ENCODE measurements at regions not wholly inside any gene's neighbourhood (a gene's known extent, or its start where the extent isn't known, plus 50 kb on each side); places are given as distances from the start of the nearest gene placed in this dataset.

DNA sequence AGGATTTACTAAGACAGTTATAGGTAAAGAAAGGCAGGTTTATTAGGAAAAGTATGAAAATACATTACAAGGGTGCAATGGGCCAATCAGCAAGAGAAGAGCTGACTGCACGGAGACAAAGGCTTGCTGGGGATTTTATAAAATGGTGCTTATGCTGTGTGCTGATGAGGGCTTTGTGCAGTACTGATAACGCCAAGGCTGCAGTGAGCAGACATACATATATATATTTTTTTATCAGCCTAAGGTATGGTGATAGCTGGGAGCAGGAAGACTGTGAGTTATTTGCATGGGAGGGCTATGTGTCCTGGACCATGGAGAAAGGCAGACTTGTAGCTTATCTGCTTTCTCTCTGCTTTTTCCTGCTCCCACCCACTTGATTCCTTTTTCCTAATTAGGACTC is 208.1 kb upstream of the ACTBL2 start:
- Mint-ChIP-seq H3K27ac (no peak overlapping the region), H3K4me1 (no peaks in the 10 kb centered on the region), H3K4me3 (no peak overlapping the region), H3K9me3 (no peaks in the 10 kb centered on the region), H3K36me3 (no peaks in the 10 kb centered on the region), H3K27me3 (peaks cover 0 to 4% (median 0%) of the 10 kb centered on the region in 5 donors)
- no peak for ATAC-seq
- DNase-seq = no peak
- POLR2A ChIA-PET = no interaction called here

DNA sequence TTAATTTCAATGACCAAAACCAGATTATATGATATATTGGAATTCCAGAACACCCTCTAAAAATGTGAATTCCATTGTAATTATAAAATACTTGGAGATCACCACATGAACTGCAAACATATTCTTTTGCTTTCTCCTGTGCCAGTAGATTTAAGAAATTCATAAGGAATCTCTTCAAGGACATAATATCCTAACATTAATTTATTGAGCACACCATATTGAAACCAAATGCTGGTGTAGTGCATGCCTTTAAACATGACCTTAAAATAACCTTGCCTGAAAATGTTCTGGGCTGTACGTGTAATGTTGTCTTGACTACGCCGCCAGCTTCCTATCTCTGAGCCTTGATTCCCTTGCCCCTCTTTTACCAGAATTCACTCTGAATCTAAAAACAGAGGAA is 205.0 kb upstream of the ACTBL2 start:
- Mint-ChIP-seq H3K9me3 (no peaks in the 10 kb centered on the region), H3K27ac (no peak overlapping the region), H3K27me3 (peaks cover 0 to 4% (median 0%) of the 10 kb centered on the region in 5 donors), H3K4me1 (no peaks in the 10 kb centered on the region), H3K36me3 (no peaks in the 10 kb centered on the region), H3K4me3 (no peak overlapping the region)
- no peak for DNase-seq
- no peak for ATAC-seq
- POLR2A ChIA-PET = no interaction called here

DNA sequence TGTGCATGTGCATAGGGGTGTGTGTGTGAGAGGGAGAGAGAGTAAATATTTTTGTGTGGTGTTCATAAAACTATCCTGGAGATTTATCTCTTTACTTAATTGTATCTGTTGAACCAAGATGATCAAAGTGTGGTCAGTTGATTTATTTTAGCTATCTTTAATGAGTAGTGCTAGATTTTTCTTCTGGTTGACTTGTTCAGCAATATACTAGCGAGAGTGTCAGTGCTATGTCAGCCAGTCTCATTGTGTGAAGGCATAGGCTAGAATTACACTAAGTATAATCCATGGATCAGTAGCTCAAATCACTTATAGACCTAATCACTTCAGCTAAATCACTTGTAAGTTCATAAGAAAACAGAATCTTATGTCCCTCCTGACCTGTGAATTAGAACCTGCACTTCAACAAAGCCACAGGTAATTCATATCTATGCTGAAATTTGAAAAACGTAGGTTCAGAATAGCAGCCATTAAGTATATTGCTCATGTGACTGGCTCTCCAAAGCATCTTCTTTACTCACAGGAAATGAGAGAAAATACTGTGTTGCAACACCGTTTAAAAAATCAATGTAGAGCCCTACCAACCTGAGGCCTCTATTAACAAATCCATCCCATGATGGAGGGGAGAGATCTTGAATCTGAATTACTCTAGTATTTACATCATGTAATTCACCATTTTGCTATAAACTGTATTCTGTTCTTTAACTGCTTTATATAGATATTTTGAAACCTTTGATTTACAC is 203.1 kb upstream of the ACTBL2 start:
- POLR2A ChIA-PET = no interaction called here

DNA sequence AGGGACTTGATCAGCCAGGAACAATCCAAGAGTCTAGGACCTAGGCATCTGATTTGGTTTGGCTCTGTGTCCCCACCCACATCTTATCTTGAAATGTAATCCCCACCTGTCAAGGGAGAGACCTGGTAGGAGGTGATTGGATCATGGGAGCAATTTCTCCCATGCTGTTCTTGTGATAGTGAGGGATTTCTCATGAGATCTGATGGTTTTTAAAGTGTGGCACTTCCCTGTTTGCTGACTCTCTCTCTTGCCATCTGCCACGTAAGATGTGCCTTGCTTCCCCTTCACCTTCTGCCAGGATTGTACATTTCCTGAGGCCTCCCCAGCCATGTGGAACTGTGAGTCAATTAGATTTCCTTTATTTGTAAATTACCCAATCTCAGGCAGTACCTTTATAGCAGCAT is 201.7 kb upstream of the ACTBL2 start:
- H3K27ac Mint-ChIP-seq = no peak overlapping the region
- no peak overlapping the region for H3K4me3 Mint-ChIP-seq
- H3K9me3 Mint-ChIP-seq = no peaks in the 10 kb centered on the region
- H3K27me3 Mint-ChIP-seq = peaks cover 0 to 8% (median 0%) of the 10 kb centered on the region in 5 donors
- DNase-seq (no peak), ATAC-seq (no peak)
- no peaks in the 10 kb centered on the region for H3K36me3 Mint-ChIP-seq
- POLR2A ChIA-PET = no interaction called here
- no peaks in the 10 kb centered on the region for H3K4me1 Mint-ChIP-seq

More for the DNA sequence above, 203.1 kb upstream of the ACTBL2 start:
- Mint-ChIP-seq H3K27ac (no peak overlapping the region), H3K4me1 (no peaks in the 10 kb centered on the region), H3K4me3 (no peak overlapping the region), H3K27me3 (peaks cover 0 to 8% (median 0%) of the 10 kb centered on the region in 5 donors), H3K36me3 (no peaks in the 10 kb centered on the region), H3K9me3 (no peaks in the 10 kb centered on the region)
- no peak for DNase-seq
- ATAC-seq = no peak

DNA sequence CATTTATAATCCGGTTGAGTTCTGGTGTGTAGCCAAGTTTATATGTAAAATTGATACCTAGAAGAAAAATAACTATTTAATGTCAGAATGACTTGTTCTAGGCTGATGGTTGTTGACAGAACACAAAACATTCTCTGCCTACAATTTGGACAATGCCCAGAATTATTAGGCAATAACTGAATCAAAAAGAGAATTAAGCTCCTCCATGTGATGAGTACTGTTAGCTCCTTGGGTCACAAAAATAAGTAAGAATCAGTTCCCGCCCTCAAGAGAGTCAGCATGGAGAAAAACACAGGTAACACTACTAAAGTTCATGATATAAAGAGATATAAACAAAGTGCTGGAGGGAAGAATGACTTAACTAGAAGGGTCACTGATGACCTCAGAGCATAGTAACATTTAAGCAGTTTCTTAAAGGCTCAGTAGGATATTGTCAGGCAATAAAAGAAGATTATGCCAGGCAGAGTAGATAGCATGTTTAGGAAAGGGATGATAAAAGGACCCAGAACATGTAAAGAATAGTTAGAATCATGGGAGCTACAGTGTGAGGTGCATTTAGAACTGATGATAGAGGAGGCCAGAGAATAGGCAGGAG is 200.5 kb upstream of the ACTBL2 start:
- no peak for ATAC-seq
- POLR2A ChIA-PET = no interaction called here

DNA sequence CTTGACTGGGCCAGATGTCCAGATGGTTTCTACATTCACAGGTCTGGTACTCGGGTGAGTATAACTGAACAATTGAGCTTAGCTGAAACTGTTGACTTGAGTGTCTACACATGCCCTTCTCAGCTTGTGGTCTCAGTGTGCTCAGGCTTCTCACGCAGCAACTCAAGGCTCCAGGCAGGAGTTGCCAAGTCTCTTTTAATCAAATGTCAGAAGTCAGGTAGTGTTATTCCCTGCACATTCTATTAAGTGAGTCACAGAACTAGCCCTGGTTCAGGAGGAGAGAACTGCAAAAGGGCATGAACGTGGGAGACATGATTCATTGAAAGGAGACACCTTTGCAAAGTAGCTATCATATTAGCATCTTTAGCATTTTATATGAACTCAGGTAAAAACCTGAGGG is 199.3 kb upstream of the ACTBL2 start:
- no peak for ATAC-seq
- Mint-ChIP-seq H3K27ac (no peak overlapping the region), H3K36me3 (no peaks in the 10 kb centered on the region), H3K4me1 (peaks cover 0 to 2% (median 0%) of the 10 kb centered on the region in 4 donors), H3K4me3 (no peak overlapping the region), H3K27me3 (peaks cover 0 to 20% (median 4%) of the 10 kb centered on the region in 5 donors), H3K9me3 (no peaks in the 10 kb centered on the region)
- no peak for DNase-seq
- POLR2A ChIA-PET = no interaction called here

More for the DNA sequence above, 200.5 kb upstream of the ACTBL2 start:
- no peak for DNase-seq
- H3K4me1 Mint-ChIP-seq = peaks cover 0 to 2% (median 0%) of the 10 kb centered on the region in 4 donors
- no peaks in the 10 kb centered on the region for H3K36me3 Mint-ChIP-seq
- peaks cover 0 to 15% (median under 1%) of the 10 kb centered on the region in 5 donors for H3K27me3 Mint-ChIP-seq
- no peaks in the 10 kb centered on the region for H3K9me3 Mint-ChIP-seq
- no peak overlapping the region for H3K4me3 Mint-ChIP-seq
- no peak overlapping the region for H3K27ac Mint-ChIP-seq

DNA sequence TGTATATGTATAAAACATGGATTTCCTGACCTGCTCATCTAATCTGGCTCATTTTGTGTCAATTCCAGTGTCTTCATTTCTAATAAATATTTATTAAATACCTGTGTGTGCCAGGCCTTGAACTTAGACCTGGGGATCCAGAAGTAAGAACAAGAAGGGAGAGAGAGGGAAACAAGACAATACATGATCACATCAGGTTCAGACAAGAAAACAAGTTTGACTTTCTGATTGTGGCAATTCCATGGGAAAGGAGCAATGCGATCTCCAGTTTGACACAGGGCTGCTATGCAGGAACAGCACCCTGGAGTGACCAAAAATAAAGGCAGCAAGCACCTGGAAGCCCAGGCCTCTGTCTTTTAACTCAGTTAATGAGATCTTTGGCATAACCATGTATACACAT is 198.1 kb upstream of the ACTBL2 start:
- peaks cover 0 to 2% (median 0%) of the 10 kb centered on the region in 4 donors for H3K4me1 Mint-ChIP-seq
- no peak overlapping the region for H3K27ac Mint-ChIP-seq
- no peaks in the 10 kb centered on the region for H3K9me3 Mint-ChIP-seq
- H3K4me3 Mint-ChIP-seq = no peak overlapping the region
- no peak for ATAC-seq
- H3K36me3 Mint-ChIP-seq = no peaks in the 10 kb centered on the region
- POLR2A ChIA-PET = no interaction called here
- DNase-seq = no peak
- H3K27me3 Mint-ChIP-seq = peaks cover 0 to 24% (median 6%) of the 10 kb centered on the region in 5 donors

DNA sequence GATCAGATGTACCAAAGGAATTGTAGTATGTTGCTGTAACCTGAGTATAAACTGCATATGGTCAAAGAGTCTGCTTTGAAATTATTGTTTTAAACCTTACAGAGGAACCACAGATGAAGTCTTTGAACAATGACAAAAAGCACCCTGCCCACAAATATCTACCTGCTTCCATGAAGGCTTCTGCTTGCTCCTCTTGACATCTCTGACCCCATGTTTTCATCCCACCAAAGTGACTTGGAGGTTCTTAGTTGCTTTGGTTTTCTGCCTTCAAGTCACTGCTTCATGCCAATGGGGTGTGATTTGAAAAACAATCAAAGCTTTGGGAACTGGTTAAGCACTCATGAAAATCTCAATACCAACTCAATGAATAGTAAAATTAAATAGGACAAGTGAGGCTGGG is 194.6 kb upstream of the ACTBL2 start:
- H3K9me3 Mint-ChIP-seq = peaks cover 0 to 2% (median 0%) of the 10 kb centered on the region in 9 donors
- no peak overlapping the region for H3K27ac Mint-ChIP-seq
- POLR2A ChIA-PET = no interaction called here
- peaks cover 0 to 2% (median 0%) of the 10 kb centered on the region in 4 donors for H3K4me1 Mint-ChIP-seq
- H3K4me3 Mint-ChIP-seq = no peak overlapping the region
- DNase-seq (no peak), ATAC-seq (no peak)
- no peaks in the 10 kb centered on the region for H3K36me3 Mint-ChIP-seq
- peaks cover 0 to 27% (median 8%) of the 10 kb centered on the region in 5 donors for H3K27me3 Mint-ChIP-seq

DNA sequence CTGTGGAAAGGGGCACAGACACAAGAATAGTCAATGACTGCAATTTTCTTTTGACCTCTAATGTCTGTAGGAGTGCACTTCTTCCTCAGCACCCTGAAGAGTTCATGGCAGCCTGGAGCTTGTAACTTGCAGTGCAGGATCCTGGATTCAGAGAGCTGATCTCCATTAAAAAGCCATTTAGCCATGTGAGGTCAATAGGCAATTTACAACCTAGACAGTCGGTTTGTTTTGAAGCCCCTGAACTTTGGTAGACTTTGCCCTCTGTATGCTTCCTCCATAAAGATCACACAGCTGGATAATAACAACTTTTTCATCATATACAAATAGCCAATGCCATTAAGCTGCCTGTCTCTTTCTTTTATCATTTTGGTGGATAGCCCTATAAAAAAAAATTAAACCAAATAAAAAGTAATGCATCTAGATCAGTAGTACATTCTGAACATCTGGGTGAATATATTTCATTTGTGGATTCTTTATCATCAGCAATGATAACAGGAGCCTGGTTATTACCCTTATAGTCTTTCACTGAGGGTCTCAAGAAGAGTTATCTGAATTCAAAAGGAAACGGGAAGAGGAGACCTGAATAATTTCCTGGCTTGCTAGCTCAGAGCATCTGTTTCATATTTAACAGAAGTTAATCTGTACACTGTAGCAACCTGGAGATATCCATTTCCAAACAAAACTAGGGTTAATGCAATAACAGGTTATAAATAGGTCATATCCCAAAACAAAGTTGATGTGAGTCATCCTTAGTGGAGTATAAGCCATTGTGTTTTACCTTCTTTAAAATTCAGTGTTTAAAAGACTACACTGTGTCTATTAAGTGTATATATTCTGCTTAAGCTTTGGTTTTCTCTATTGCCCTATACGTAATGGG is 193.8 kb upstream of the ACTBL2 start:
- Mint-ChIP-seq H3K9me3 (peaks cover 0 to 2% (median 0%) of the 10 kb centered on the region in 9 donors), H3K27me3 (peaks cover 0 to 23% (median 8%) of the 10 kb centered on the region in 5 donors), H3K27ac (no peak overlapping the region), H3K36me3 (no peaks in the 10 kb centered on the region), H3K4me1 (peaks cover 0 to 2% (median 0%) of the 10 kb centered on the region in 4 donors), H3K4me3 (no peak overlapping the region)
- DNase-seq (no peak), ATAC-seq (no peak)
- POLR2A ChIA-PET = no interaction called here

DNA sequence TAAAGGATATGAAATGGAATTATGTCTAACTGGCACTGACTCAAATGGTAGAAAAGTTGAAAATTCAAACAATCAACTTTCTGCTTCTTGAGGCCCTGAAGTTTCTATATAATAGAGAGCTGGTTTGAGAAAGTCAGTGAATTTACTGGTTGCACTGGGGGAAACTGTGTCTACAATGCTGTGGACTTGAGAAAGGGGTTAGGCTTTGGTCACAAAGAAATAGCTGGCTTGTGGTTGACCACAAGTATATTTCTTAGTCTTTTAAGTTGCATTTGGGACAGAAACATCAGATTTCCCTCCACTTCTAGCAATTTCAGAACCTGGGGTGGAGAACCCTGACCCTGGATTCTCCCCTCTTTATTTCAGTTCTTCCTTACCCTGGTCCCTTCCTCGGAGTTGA is 192.6 kb upstream of the ACTBL2 start:
- peaks cover 0 to 23% (median 8%) of the 10 kb centered on the region in 5 donors for H3K27me3 Mint-ChIP-seq

DNA sequence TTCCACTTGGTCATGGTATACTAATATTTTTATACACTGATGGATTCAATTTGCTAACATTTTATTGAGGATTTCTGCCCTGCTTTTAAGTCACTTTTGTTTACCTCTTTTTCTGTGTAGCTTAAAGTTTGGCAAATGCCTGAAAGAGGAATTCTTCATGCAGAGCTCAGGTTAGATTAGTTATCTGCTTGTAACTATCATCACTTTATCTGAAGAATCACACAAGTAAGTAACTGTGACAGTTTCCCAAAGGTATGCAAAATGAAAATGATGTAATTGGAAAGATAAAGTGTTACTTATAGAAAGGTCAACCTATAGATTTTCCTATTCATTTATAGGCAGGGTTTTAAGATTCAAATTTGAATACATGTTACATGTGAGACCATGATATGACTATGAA is 188.8 kb upstream of the ACTBL2 start:
- Mint-ChIP-seq H3K4me1 (no peaks in the 10 kb centered on the region), H3K36me3 (no peaks in the 10 kb centered on the region), H3K27ac (no peak overlapping the region), H3K27me3 (peaks cover 0 to 7% (median 2%) of the 10 kb centered on the region in 5 donors), H3K4me3 (no peak overlapping the region), H3K9me3 (peaks cover 0 to 2% (median 0%) of the 10 kb centered on the region in 9 donors)
- no peak for ATAC-seq
- POLR2A ChIA-PET = no interaction called here
- DNase-seq = no peak

More for the DNA sequence above, 192.6 kb upstream of the ACTBL2 start:
- Mint-ChIP-seq H3K9me3 (peaks cover 0 to 2% (median 0%) of the 10 kb centered on the region in 9 donors), H3K4me1 (peaks cover 0 to 2% (median 0%) of the 10 kb centered on the region in 4 donors), H3K4me3 (no peak overlapping the region), H3K36me3 (no peaks in the 10 kb centered on the region), H3K27ac (no peak overlapping the region)
- DNase-seq (no peak), ATAC-seq (no peak)
- POLR2A ChIA-PET = no interaction called here

DNA sequence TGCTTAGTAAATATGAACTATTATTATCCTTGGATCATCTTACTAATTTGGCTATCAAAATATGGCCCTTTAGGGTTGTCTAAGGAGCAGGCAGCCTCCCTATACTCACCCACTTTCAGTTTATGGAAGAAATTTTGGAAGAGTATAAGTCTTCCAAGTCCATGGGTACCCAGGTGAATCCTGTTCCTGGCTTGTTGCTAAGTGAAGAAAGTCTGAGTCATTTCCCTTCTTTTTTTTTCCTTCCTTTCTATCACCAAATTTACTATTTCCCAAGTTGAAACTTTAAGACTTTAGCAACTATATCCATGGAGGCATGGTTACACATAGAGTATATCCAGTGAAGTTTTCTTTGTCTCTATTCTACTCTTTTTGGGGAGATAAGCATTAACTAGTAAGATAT is 184.0 kb upstream of the ACTBL2 start:
- no peak overlapping the region for H3K4me3 Mint-ChIP-seq
- ATAC-seq (no peak), DNase-seq (no peak)
- no peaks in the 10 kb centered on the region for H3K36me3 Mint-ChIP-seq
- POLR2A ChIA-PET = no interaction called here
- no peaks in the 10 kb centered on the region for H3K4me1 Mint-ChIP-seq
- H3K9me3 Mint-ChIP-seq = no peaks in the 10 kb centered on the region
- H3K27me3 Mint-ChIP-seq = peaks cover 0 to 14% (median 2%) of the 10 kb centered on the region in 5 donors
- H3K27ac Mint-ChIP-seq = no peak overlapping the region

Measured in naive thymus-derived CD8-positive, alpha-beta T cell (primary cell).